Fibroblast of pulmonary artery (primary cell): ENCODE measurements at regions not wholly inside any gene's neighbourhood (a gene's known extent, or its start where the extent isn't known, plus 50 kb on each side); places are given as distances from the start of the nearest gene placed in this dataset.

Experiments
- DNase-seq: peaks from one replicate; pipeline ENCODE4 v3.0.0-alpha.2; 2010; ENCODE audit warnings: low read depth
- H3K4me3 ChIP-seq: replicated peaks from 2 replicates; pipeline ENCODE4 v1.5.1; 2011; ENCODE audit warnings: low read depth, mild to moderate bottlenecking, control low read depth, low read length, moderate library complexity
- CTCF ChIP-seq: IDR thresholded peaks from 2 replicates; pipeline ENCODE4 v1.5.1; 2011; ENCODE audit warnings: mild to moderate bottlenecking, control low read depth, low read length, inconsistent platforms; ENCODE audit errors: missing control alignments

- no peak for TF ChIP-seq CTCF
- DNase-seq, result no peak
- H3K4me3 ChIP-seq, result no peak overlapping the region
These were observed 70.0 kb upstream of the NKD1 start for GRCh38 chr16:50478075-50478772.

GRCh38 chr16:50476486-50477255, 71.5 kb upstream of the NKD1 start:
- DNase-seq, result no peak
- no peak overlapping the region for H3K4me3 ChIP-seq
- TF ChIP-seq CTCF, result no peak

DNA sequence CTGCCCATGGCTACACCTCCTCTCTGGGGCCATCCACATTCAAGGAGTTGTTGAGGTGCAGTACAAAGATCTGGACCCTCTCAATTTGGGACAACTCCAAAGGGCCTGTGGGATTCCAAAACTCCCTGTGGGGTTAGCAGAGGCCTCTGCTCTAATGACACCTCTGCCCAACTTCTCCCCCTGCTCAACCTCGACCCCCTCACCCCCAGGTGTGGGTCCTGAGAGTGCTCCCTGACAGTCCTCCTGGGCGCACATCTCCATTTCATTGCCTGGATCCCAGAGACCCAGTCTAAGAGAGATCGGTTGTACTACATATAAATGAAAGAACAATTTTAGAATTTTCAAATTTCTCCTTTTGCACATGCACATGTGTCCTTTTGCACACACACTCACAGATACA, 73.0 kb upstream of the NKD1 start:
- DNase-seq, result no peak
- TF ChIP-seq CTCF, result no peak
- H3K4me3 ChIP-seq, result no peak overlapping the region

DNA sequence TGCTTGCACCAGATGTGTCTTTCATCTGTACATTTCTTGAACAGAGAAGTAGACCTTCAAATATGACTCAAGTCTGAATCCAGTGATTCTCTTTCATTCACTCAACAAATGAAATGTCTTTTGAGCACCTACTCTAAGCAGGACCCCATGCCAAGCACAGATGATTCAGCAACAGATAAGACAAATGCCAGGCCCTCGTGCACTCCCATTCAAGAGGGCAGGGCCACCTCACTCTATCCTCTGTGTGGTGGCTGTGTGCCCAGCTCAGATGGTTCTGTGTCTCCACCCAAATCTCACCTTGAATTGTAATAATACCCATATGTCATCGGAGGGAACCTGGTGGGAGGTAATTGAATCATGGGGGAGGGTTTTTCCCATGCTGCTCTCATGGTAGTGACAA, 74.1 kb upstream of the NKD1 start:
- no peak overlapping the region for H3K4me3 ChIP-seq
- DNase-seq, result no peak
- TF ChIP-seq CTCF, result no peak

DNA sequence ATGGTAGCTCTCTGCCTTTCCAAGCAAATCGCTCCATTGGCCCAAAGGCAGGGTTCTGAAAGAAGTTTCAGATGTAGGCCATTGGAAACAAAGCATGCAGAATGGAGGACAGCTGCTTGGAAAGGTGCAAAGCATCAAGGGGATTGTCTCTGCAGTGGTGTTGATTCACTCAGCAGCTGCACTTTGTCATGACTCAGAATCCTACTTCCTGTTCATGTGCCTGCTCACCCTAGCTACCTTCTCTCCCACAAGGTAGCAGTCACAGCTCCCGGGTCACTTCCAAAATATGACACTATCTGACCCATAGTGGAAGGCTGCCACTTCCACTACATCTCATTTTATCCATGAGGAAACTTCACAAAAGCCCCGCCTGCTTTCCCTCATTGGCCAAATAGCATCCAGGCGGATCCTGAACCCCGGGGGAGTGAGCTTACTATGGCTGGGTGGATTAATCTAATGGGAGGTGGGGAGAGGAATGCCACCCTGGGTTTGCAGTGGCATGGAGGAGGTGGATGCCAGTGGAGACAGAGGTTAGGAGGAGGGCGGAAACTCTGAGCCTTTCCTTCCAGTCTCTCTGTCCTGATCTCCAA, 74.7 kb upstream of the NKD1 start:
- no peak overlapping the region for H3K4me3 ChIP-seq
- TF ChIP-seq CTCF, result no peak
- peak; percentile 27 for DNase-seq

- no peak overlapping the region for H3K4me3 ChIP-seq
- TF ChIP-seq CTCF, result no peak
- no peak for DNase-seq
These were observed 75.7 kb upstream of the NKD1 start for GRCh38 chr16:50472472-50472871.
